Psoas muscle (tissue), 7 donors: ENCODE measurements at regions not wholly inside any gene's neighbourhood (a gene's known extent, or its start where the extent isn't known, plus 50 kb on each side); places are given as distances from the start of the nearest gene placed in this dataset.

Experiments
- ATAC-seq, 4 donors: fragments of 200-7000 bp; cut with Tn5 transposase; one replicate each; pipeline ENCODE4 v1.9.1; 2020; ENCODE audit warnings: moderate library complexity in 3 of 4, mild to moderate bottlenecking in 2 of 4
- DNase-seq, 2 donors: peaks; one replicate each; pipeline ENCODE4 v3.0.0-alpha.2; 2020
- H3K27ac ChIP-seq: fragments of 200-600 bp; one replicate; pipeline ENCODE4 v1.8.0; 2022
- H3K27me3 ChIP-seq, 3 donors: fragments of 200-600 bp in 1 of 3; one replicate each; pipeline versions ENCODE4 v1.6.1 to v1.8.0; 2013 to 2022; ENCODE audit warnings: low read length in 2 of 3, mild to moderate bottlenecking in 2 of 3, moderate library complexity in 1 of 3; ENCODE audit not compliant: insufficient read depth in 3 of 3
- H3K36me3 ChIP-seq, 2 donors: fragments of 200-600 bp in 1 of 2; one replicate each; pipeline versions ENCODE4 v1.6.1 to v1.8.0; 2013 to 2022; ENCODE audit warnings: low read depth in 1 of 2, mild to moderate bottlenecking in 1 of 2, moderate library complexity in 1 of 2; ENCODE audit not compliant: insufficient read depth in 1 of 2
- H3K4me1 ChIP-seq: fragments of 200-600 bp; one replicate; pipeline ENCODE4 v1.8.0; 2022
- H3K4me3 ChIP-seq: fragments of 200-600 bp; one replicate; pipeline ENCODE4 v1.8.0; 2022; ENCODE audit warnings: mild to moderate bottlenecking
- H3K9me3 ChIP-seq: fragments of 200-600 bp; one replicate; pipeline ENCODE4 v1.8.0; 2022
- CTCF ChIP-seq: fragments of 200-600 bp; IDR thresholded peaks from one replicate; pipeline ENCODE4 v1.8.0; 2022; ENCODE audit warnings: antibody characterized with exemption
- WGBS, 3 donors: extraction: QIAGEN DNeasy Blood & Tissue Kit; methylation state at CpG; one replicate each; pipeline versions ENCODE4 v1.1.6 to v1.1.7; 2013; 5-methylcytosine and 5-hydroxymethylcytosine counted together
- intact Hi-C, 2 donors: fragments of 100-400 bp; cut with DNase I; formaldehyde crosslinking; loops; one replicate each; pipeline versions ENCODE4 v1.11.0 to v1.14.2; 2022
- donor health status: healthy with polysubstance abuse.
- donor health status: DM: no; HTN: no; CAD: no; lungs with moderate emphysema.
- donor health status: Bipolar disorder and iron deficiency.
- donor health status: healthy.
- donor health status: DM: yes; HTN: yes; CAD: no.
- donor health status: DM: no; HTN: no; CAD: no.
- donor health status: DM: yes; HTN: yes; CAD: no.

- TF ChIP-seq CTCF = no peak
- H3K4me3 ChIP-seq = no peak overlapping the region
- no peak for DNase-seq
- H3K9me3 ChIP-seq = no peaks in the 10 kb centered on the region
- H3K36me3 ChIP-seq = no peaks in the 10 kb centered on the region
- WGBS, 3 donors = 73 to 83% (median 80%) methylated on average over 2 of the region's 2 CpGs
- no peak overlapping the region for H3K27ac ChIP-seq
- intact Hi-C loops = no loop called here
- ATAC-seq = no peak
- H3K4me1 ChIP-seq = no peaks in the 10 kb centered on the region
- H3K27me3 ChIP-seq = no peaks in the 10 kb centered on the region
Observed at GRCh38 chr2:7348761-7349160, 431.5 kb downstream of the RNF144A start.

DNA sequence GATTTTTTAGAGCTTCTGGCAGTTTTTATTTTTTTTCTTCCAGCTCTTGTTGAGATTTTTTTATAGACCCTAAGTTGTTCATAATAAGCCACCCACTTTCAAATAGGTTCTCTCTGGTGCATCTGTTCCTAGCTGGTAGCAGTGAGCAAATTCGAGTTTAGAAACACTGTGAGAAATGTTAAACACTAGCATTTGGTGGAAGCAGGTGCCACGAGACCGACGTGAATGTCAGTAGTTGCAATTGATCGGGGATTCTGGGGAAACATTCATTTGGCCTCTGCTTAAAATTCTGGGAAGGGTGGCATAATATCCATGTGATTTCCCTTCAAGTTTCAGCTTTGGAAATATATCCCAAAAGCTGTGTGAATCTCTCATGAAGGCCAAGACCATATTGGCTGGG, 435.0 kb downstream of the RNF144A start:
- H3K4me3 ChIP-seq = no peak overlapping the region
- DNase-seq = no peak
- H3K4me1 ChIP-seq = no peaks in the 10 kb centered on the region
- intact Hi-C loops = no loop called here
- TF ChIP-seq CTCF = no peak
- no peak for ATAC-seq
- no peaks in the 10 kb centered on the region for H3K36me3 ChIP-seq
- no peaks in the 10 kb centered on the region for H3K9me3 ChIP-seq
- no peak overlapping the region for H3K27ac ChIP-seq
- 71 to 82% (median 74%) methylated on average over 5 of the region's 5 CpGs for WGBS, 3 donors
- no peaks in the 10 kb centered on the region for H3K27me3 ChIP-seq

- DNase-seq (no peak), ATAC-seq (no peak)
- no peaks in the 10 kb centered on the region for H3K9me3 ChIP-seq
- H3K4me3 ChIP-seq = no peak overlapping the region
- no peaks in the 10 kb centered on the region for H3K36me3 ChIP-seq
- H3K4me1 ChIP-seq = no peaks in the 10 kb centered on the region
- TF ChIP-seq CTCF = no peak
- H3K27me3 ChIP-seq = no peaks in the 10 kb centered on the region
- WGBS, 3 donors = 87 to 93% (median 90%) methylated on average over 4 of the region's 4 CpGs
- H3K27ac ChIP-seq = no peak overlapping the region
- intact Hi-C loops = no loop called here
Observed at GRCh38 chr2:7353571-7353970, 436.4 kb downstream of the RNF144A start.

- no peak for ATAC-seq
- WGBS, 3 donors = 66 to 79% (median 68%) methylated on average over 10 of the region's 10 CpGs
- Histone ChIP-seq H3K4me3 (no peak overlapping the region), H3K27ac (no peak overlapping the region), H3K9me3 (no peaks in the 10 kb centered on the region), H3K36me3 (no peaks in the 10 kb centered on the region), H3K27me3 (no peaks in the 10 kb centered on the region), H3K4me1 (no peaks in the 10 kb centered on the region)
- no peak for DNase-seq
- intact Hi-C loops = no loop called here
- no peak for TF ChIP-seq CTCF
Observed at GRCh38 chr2:7355781-7356180, 438.6 kb downstream of the RNF144A start.

DNA sequence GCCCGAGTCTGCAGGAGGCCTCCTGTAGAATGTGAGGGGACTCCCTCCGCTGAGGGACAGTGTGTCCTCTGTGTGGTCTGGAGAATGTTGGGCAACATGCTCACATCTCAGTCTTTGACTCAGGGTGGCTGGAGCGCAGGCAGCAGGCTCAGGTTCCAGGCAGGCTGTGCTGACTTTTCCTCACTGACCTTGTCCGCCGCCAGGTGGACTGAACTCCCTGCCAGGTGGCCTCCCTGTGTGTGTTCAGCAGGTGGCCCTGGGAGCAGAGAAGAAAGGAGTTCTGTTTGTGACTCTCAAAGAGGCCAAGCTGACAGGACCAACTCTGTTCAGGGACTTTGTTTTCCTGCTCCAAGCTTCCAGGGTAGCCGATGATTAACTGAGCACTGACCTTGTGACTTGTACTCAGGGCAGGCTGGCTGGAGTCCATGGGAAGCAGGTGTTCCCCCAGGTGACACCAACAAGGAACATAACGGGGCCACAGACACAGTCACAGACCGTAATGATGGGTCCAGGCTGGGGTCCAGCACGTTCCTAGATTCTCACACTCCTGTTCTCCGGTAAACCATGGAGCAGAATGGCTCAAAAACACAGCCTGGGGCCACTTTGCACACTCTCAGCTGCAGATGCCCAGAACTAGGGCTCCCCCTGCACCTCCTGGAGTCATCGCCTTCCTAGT, 439.8 kb downstream of the RNF144A start:
- no peak for ATAC-seq
- 76 to 83% (median 78%) methylated on average over 11 of the region's 11 CpGs for WGBS, 3 donors

More for the DNA sequence above, 439.8 kb downstream of the RNF144A start:
- no peak overlapping the region for H3K27ac ChIP-seq
- intact Hi-C loops = no loop called here
- H3K4me3 ChIP-seq = no peak overlapping the region
- H3K36me3 ChIP-seq = no peaks in the 10 kb centered on the region
- no peak for TF ChIP-seq CTCF
- no peaks in the 10 kb centered on the region for H3K4me1 ChIP-seq
- H3K27me3 ChIP-seq = no peaks in the 10 kb centered on the region
- no peak for DNase-seq
- no peaks in the 10 kb centered on the region for H3K9me3 ChIP-seq
